SH-SY5Y (cell line): ENCODE measurements at regions not wholly inside any gene's neighbourhood (a gene's known extent, or its start where the extent isn't known, plus 50 kb on each side); places are given as distances from the start of the nearest gene placed in this dataset.

Source experiments
- GATA2 ChIP-seq: IDR thresholded peaks from 2 replicates; pipeline ENCODE4 v1.6.1; 2011; ENCODE audit warnings: mild to moderate bottlenecking, low read depth, low read length
- GATA3 ChIP-seq: IDR thresholded peaks from 2 replicates; pipeline ENCODE4 v1.6.1; 2011; ENCODE audit warnings: low read depth, mild to moderate bottlenecking, low read length, moderate library complexity

GRCh38 chrX:43553257-43553656 lies 102.8 kb upstream of the MAOA start:
- TF ChIP-seq GATA2, result no peak
- no peak for TF ChIP-seq GATA3
